HCT116 (cell line): ENCODE measurements at regions not wholly inside any gene's neighbourhood (a gene's known extent, or its start where the extent isn't known, plus 50 kb on each side); places are given as distances from the start of the nearest gene placed in this dataset.

Experiments used
- ATF3 ChIP-seq: IDR thresholded peaks from 2 replicates; pipeline ENCODE4 v1.6.1; 2012
- CBX3 ChIP-seq: IDR thresholded peaks from 2 replicates; pipeline ENCODE4 v1.6.1; 2012; ENCODE audit warnings: low read depth
- CTCF ChIP-seq, 3 experiments: fragments of 200-600 bp in 1 of 3; sonication (generic) in 1 of 3; IDR thresholded peaks in 2 of 3; conservative IDR thresholded peaks in 1 of 3; 2 replicates each; pipeline ENCODE4 v1.5.1; 2012 to 2017; ENCODE audit warnings: low read depth in 2 of 3, low read length in 2 of 3, antibody characterized with exemption in 1 of 3, borderline replicate concordance in 1 of 3, control low read depth in 1 of 3, mild to moderate bottlenecking in 1 of 3, mixed read lengths in 1 of 3, mixed run types in 1 of 3, moderate library complexity in 1 of 3; ENCODE audit not compliant: insufficient read depth in 1 of 3
- MAX ChIP-seq: IDR thresholded peaks from 2 replicates; pipeline ENCODE4 v1.6.1; 2012
- POLR2A ChIP-seq: IDR thresholded peaks from 2 replicates; pipeline ENCODE4 v1.7.0; 2011; ENCODE audit warnings: borderline replicate concordance; ENCODE audit not compliant: insufficient read depth, insufficient read length; ENCODE audit errors: extremely low read depth
- RAD21 ChIP-seq: IDR thresholded peaks from 2 replicates; pipeline ENCODE4 v1.6.1; 2012; ENCODE audit warnings: low read depth, mild to moderate bottlenecking
- REST ChIP-seq: IDR thresholded peaks from 2 replicates; pipeline ENCODE4 v1.6.1; 2012; ENCODE audit warnings: low read depth
- TCF7L2 ChIP-seq: IDR thresholded peaks from 2 replicates; pipeline ENCODE4 v1.7.0; 2011; ENCODE audit warnings: borderline replicate concordance, inconsistent platforms; ENCODE audit not compliant: insufficient read depth, insufficient read length; ENCODE audit errors: extremely low read depth
- YY1 ChIP-seq: IDR thresholded peaks from 2 replicates; pipeline ENCODE4 v1.6.1; 2011; ENCODE audit warnings: low read length, low read depth, moderate library complexity, mild to moderate bottlenecking; ENCODE audit not compliant: insufficient replicate concordance; ENCODE audit errors: extremely low read depth
- ZBTB33 ChIP-seq: IDR thresholded peaks from 2 replicates; pipeline ENCODE4 v1.6.1; 2011; ENCODE audit warnings: mild to moderate bottlenecking, low read length, moderate library complexity; ENCODE audit not compliant: insufficient replicate concordance; ENCODE audit errors: extremely low read depth
- ZFX ChIP-seq: fragments of 450-650 bp; IDR thresholded peaks from 2 replicates; pipeline ENCODE4 v1.6.1; 2017

- TF ChIP-seq CTCF (IDR thresholded peaks at IDR 0.05 in 2 of 3, conservative IDR thresholded peaks at IDR 0.05 in 1 of 3; ENCODE audit: borderline replicate concordance in 1 of 3, insufficient read depth in 1 of 3, low read depth in 2 of 3, low read length in 2 of 3) (no peak), POLR2A (no peak), CBX3 (no peak), RAD21 (no peak), REST (no peak), MAX (no peak), YY1 (no peak), ZBTB33 (no peak), TCF7L2 (no peak), ZFX (no peak), ATF3 (no peak)
Measured at GRCh38 chr1:214954617-214954949, 128.0 kb upstream of the KCNK2 start.
